ENCODE measurements at regions not wholly inside any gene's neighbourhood (a gene's known extent, or its start where the extent isn't known, plus 50 kb on each side); places are given as distances from the start of the nearest gene placed in this dataset.
A peak's percentile ranks its signal among the peaks of the same experiment; 100 is the strongest.

GRCh38 chr2:217687771-217688170 is 315.0 kb downstream of the TNS1 start:
- dilution Hi-C loops (cut with MboI; ENCODE audit: extremely low pct_ligation_motif_present, low sequenced_read_pairs), result no loop called here
- Histone ChIP-seq H3K9me1 (ENCODE audit: control insufficient read depth, extremely low read depth, insufficient read depth, low read length) (no peaks in the 10 kb centered on the region), H3K9ac (ENCODE audit: control insufficient read depth, extremely low read depth, insufficient read depth, low read length) (no peak overlapping the region), H2AFZ (ENCODE audit: control insufficient read depth, low read length) (no peak overlapping the region), H3K4me2 (ENCODE audit: control insufficient read depth, extremely low read depth, insufficient read depth, low read depth, low read length) (no peak overlapping the region), H3K36me3 (ENCODE audit: control insufficient read depth in 2 of 2, extremely low read depth in 1 of 2, insufficient read depth in 2 of 2, low read length in 2 of 2) (no peaks in the 10 kb centered on the region), H4K20me1 (ENCODE audit: control insufficient read depth, extremely low read depth, insufficient read depth, low read length) (no peaks in the 10 kb centered on the region), H3K4me1 (ENCODE audit: control insufficient read depth, extremely low read depth, insufficient read depth, low read length) (peaks cover 17% of the 10 kb centered on the region), H3K4me3 (ENCODE audit: control insufficient read depth in 2 of 3, extremely low read depth in 1 of 3, insufficient read depth in 2 of 3, low read depth in 1 of 3, low read length in 3 of 3) (no peak overlapping the region), H3K9me3 (ENCODE audit: control insufficient read depth, low read depth, low read length) (no peaks in the 10 kb centered on the region), H3K79me2 (ENCODE audit: control insufficient read depth, insufficient read depth, low read length) (no peaks in the 10 kb centered on the region), H3K27me3 (ENCODE audit: control insufficient read depth, extremely low read depth, insufficient read depth, low read length) (no peaks in the 10 kb centered on the region), H3K27ac (ENCODE audit: control insufficient read depth, insufficient read depth, low read length) (no peak overlapping the region)
- no peak for FAIRE-seq
- TF ChIP-seq, protein P1, sequence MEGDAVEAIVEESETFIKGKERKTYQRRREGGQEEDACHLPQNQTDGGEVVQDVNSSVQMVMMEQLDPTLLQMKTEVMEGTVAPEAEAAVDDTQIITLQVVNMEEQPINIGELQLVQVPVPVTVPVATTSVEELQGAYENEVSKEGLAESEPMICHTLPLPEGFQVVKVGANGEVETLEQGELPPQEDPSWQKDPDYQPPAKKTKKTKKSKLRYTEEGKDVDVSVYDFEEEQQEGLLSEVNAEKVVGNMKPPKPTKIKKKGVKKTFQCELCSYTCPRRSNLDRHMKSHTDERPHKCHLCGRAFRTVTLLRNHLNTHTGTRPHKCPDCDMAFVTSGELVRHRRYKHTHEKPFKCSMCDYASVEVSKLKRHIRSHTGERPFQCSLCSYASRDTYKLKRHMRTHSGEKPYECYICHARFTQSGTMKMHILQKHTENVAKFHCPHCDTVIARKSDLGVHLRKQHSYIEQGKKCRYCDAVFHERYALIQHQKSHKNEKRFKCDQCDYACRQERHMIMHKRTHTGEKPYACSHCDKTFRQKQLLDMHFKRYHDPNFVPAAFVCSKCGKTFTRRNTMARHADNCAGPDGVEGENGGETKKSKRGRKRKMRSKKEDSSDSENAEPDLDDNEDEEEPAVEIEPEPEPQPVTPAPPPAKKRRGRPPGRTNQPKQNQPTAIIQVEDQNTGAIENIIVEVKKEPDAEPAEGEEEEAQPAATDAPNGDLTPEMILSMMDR (optimal IDR thresholded peaks at IDR 0.05 in 1 of 3, IDR thresholded peaks at IDR 0.05 in 1 of 3, conservative IDR thresholded peaks at IDR 0.05 in 1 of 3; ENCODE audit: extremely low read depth in 1 of 3, insufficient read depth in 2 of 3, low read length in 3 of 3), result no peak
- TF ChIP-seq EZH2 (IDR thresholded peaks at IDR 0.05; ENCODE audit: low read length), result no peak
- DNase-seq (ENCODE audit: low read depth, low spot score), result no peak

- H2AFZ ChIP-seq (ENCODE audit: control insufficient read depth, low read length), result no peak overlapping the region
- no peaks in the 10 kb centered on the region for H3K36me3 ChIP-seq (ENCODE audit: control insufficient read depth in 2 of 2, extremely low read depth in 1 of 2, insufficient read depth in 2 of 2, low read length in 2 of 2)
- H3K27ac ChIP-seq (ENCODE audit: control insufficient read depth, insufficient read depth, low read length), result no peak overlapping the region
- peak overlapping the region; percentile 2 for H3K4me2 ChIP-seq (ENCODE audit: control insufficient read depth, extremely low read depth, insufficient read depth, low read depth, low read length)
- peaks cover 9% of the 10 kb centered on the region for H3K4me1 ChIP-seq (ENCODE audit: control insufficient read depth, extremely low read depth, insufficient read depth, low read length)
- no peaks in the 10 kb centered on the region for H3K9me3 ChIP-seq (ENCODE audit: control insufficient read depth, low read depth, low read length)
- H3K4me3 ChIP-seq (ENCODE audit: control insufficient read depth in 2 of 3, extremely low read depth in 1 of 3, insufficient read depth in 2 of 3, low read depth in 1 of 3, low read length in 3 of 3), result no peak overlapping the region
- H3K79me2 ChIP-seq (ENCODE audit: control insufficient read depth, insufficient read depth, low read length), result no peaks in the 10 kb centered on the region
- no peaks in the 10 kb centered on the region for H3K9me1 ChIP-seq (ENCODE audit: control insufficient read depth, extremely low read depth, insufficient read depth, low read length)
- H3K9ac ChIP-seq (ENCODE audit: control insufficient read depth, extremely low read depth, insufficient read depth, low read length), result no peak overlapping the region
- H3K27me3 ChIP-seq (ENCODE audit: control insufficient read depth, extremely low read depth, insufficient read depth, low read length), result no peaks in the 10 kb centered on the region
- TF ChIP-seq EZH2 (IDR thresholded peaks at IDR 0.05; ENCODE audit: low read length), result no peak
- TF ChIP-seq, protein P1 (optimal IDR thresholded peaks at IDR 0.05 in 1 of 3, IDR thresholded peaks at IDR 0.05 in 1 of 3, conservative IDR thresholded peaks at IDR 0.05 in 1 of 3; ENCODE audit: extremely low read depth in 1 of 3, insufficient read depth in 2 of 3, low read length in 3 of 3), result no peak
- dilution Hi-C loops (cut with MboI; ENCODE audit: extremely low pct_ligation_motif_present, low sequenced_read_pairs), result no loop called here
- no peaks in the 10 kb centered on the region for H4K20me1 ChIP-seq (ENCODE audit: control insufficient read depth, extremely low read depth, insufficient read depth, low read length)
- FAIRE-seq, result peak; percentile 80
- DNase-seq (ENCODE audit: low read depth, low spot score), result no peak
Observed at GRCh38 chr2:217685255-217685605, 317.6 kb downstream of the TNS1 start.

All from keratinocyte (primary cell).